Endothelial cell of umbilical vein (primary cell): ENCODE measurements at regions not wholly inside any gene's neighbourhood (a gene's known extent, or its start where the extent isn't known, plus 50 kb on each side); places are given as distances from the start of the nearest gene placed in this dataset.

Experiments used
- BruUV-seq: library from RNA; stranded (reverse); fragments of 400-500 nt; replicated peaks from 2 replicates; lab custom pipeline; 2021; lab: Mats Ljungman, UMichigan
- CTCF ChIA-PET: fragments of 300-600, 350-600 bp; sonication (Branson Sonifier 250); formaldehyde crosslinking; loops from one replicate; lab custom pipeline; 2021; ENCODE audit warnings: antibody characterized with exemption, inconsistent platforms; lab: Charles Lee
- POLR2A ChIA-PET: fragments of 300-600, 350-600 bp; sonication (Branson Sonifier 250); formaldehyde crosslinking; loops from one replicate; lab custom pipeline; 2021; ENCODE audit warnings: antibody characterized with exemption, inconsistent platforms; lab: Charles Lee
- DNase-seq: peaks from one replicate; pipeline ENCODE4 v3.0.0-alpha.2; 2011; ENCODE audit warnings: low read depth, low spot score
- FAIRE-seq: peaks from 2 replicates; lab custom pipeline; 2011; peaks lifted over from hg19 to GRCh38; lab: Jason Lieb, UNC
- H2AFZ ChIP-seq: 2 replicates; pipeline ENCODE4 v1.6.0; 2012; ENCODE audit warnings: low read depth, low read length, control low read depth, inconsistent platforms
- H3K27ac ChIP-seq: 2 replicates; pipeline ENCODE4 v1.5.1; 2011; ENCODE audit warnings: low read depth, mild to moderate bottlenecking, control low read depth, low read length, moderate library complexity; ENCODE audit not compliant: insufficient read depth
- H3K27me3 ChIP-seq, 2 experiments: 2 replicates each; pipeline versions ENCODE4 v1.6.0 to v1.6.1; 2011; ENCODE audit warnings: low read length in 2 of 2, mixed read lengths in 1 of 2; ENCODE audit not compliant: control insufficient read depth in 2 of 2, insufficient read depth in 2 of 2
- H3K36me3 ChIP-seq, 2 experiments: 2 replicates in 1 of 2; 3 replicates in 1 of 2; pipeline ENCODE4 v1.5.1; 2011; ENCODE audit warnings: low read length in 2 of 2, mild to moderate bottlenecking in 1 of 2, moderate library complexity in 1 of 2; ENCODE audit not compliant: control insufficient read depth in 2 of 2, insufficient read depth in 2 of 2; ENCODE audit errors: extremely low read depth in 1 of 2
- H3K4me1 ChIP-seq: 3 replicates; pipeline ENCODE4 v1.5.1; 2011; ENCODE audit warnings: mild to moderate bottlenecking, low read length; ENCODE audit not compliant: control insufficient read depth, insufficient read depth; ENCODE audit errors: extremely low read depth
- H3K4me2 ChIP-seq: 2 replicates; pipeline ENCODE4 v1.6.1; 2011; ENCODE audit warnings: low read length, control low read depth, mixed read lengths; ENCODE audit not compliant: insufficient read depth
- H3K4me3 ChIP-seq, 3 experiments: fragments of 200-600 bp in 1 of 3; sonication (generic), shearing (Covaris generic) in 1 of 3; replicated peaks in 1 of 3; 2 replicates each; pipeline ENCODE4 v1.5.1; 2011 to 2016; ENCODE audit warnings: control low read depth in 3 of 3, low read length in 3 of 3, mild to moderate bottlenecking in 2 of 3, inconsistent platforms in 1 of 3, low read depth in 1 of 3, moderate library complexity in 1 of 3; ENCODE audit not compliant: insufficient read depth in 1 of 3
- H3K79me2 ChIP-seq: 2 replicates; pipeline ENCODE4 v1.6.0; 2012; ENCODE audit warnings: low read length, inconsistent platforms; ENCODE audit not compliant: control insufficient read depth, insufficient read depth
- H3K9ac ChIP-seq: replicated peaks from 2 replicates; pipeline ENCODE3; 2011; ENCODE audit warnings: low read length, control low read depth; ENCODE audit not compliant: insufficient read depth; ENCODE audit errors: extremely low read depth
- H3K9me1 ChIP-seq: replicated peaks from 3 replicates; pipeline ENCODE4 v1.6.0; 2011; ENCODE audit warnings: mild to moderate bottlenecking, low read length; ENCODE audit not compliant: control insufficient read depth, insufficient read depth; ENCODE audit errors: extremely low read depth
- H3K9me3 ChIP-seq: replicated peaks from 2 replicates; pipeline ENCODE4 v1.5.1; 2012; ENCODE audit warnings: low read length, inconsistent platforms; ENCODE audit not compliant: control insufficient read depth, insufficient read depth
- H4K20me1 ChIP-seq: replicated peaks from 2 replicates; pipeline ENCODE3; 2011; ENCODE audit warnings: mild to moderate bottlenecking, low read length; ENCODE audit not compliant: control insufficient read depth, insufficient read depth; ENCODE audit errors: extremely low read depth
- CTCF ChIP-seq, 2 donors: IDR thresholded peaks; 1 replicate in 1 of 2; 2 replicates in 1 of 2; pipeline ENCODE4 v1.5.1; 2011; ENCODE audit warnings: low read length in 2 of 2, mild to moderate bottlenecking in 2 of 2, moderate library complexity in 2 of 2, control low read depth in 1 of 2, inconsistent platforms in 1 of 2, low read depth in 1 of 2; ENCODE audit not compliant: insufficient read depth in 1 of 2; ENCODE audit errors: extremely low read depth in 1 of 2
- EZH2 ChIP-seq: IDR thresholded peaks from 2 replicates; pipeline ENCODE4 v1.6.1; 2012; ENCODE audit warnings: borderline replicate concordance, low read depth, mild to moderate bottlenecking, moderate library complexity, low read length, inconsistent platforms; ENCODE audit not compliant: severe bottlenecking
- FOS ChIP-seq: IDR thresholded peaks from 2 replicates; pipeline ENCODE4 v1.6.1; 2011; ENCODE audit warnings: mild to moderate bottlenecking, low read length, moderate library complexity, borderline replicate concordance; ENCODE audit not compliant: insufficient read depth
- GATA2 ChIP-seq: IDR thresholded peaks from 2 replicates; pipeline ENCODE4 v1.7.0; 2011; ENCODE audit warnings: low read depth, mild to moderate bottlenecking, moderate library complexity, mixed read lengths, low read length; ENCODE audit not compliant: insufficient read length, insufficient read depth
- JUN ChIP-seq: IDR thresholded peaks from 2 replicates; pipeline ENCODE4 v1.6.1; 2011; ENCODE audit warnings: borderline replicate concordance, low read depth; ENCODE audit not compliant: insufficient read length, insufficient read depth
- MYC ChIP-seq: IDR thresholded peaks from one replicate; pipeline ENCODE4 v1.6.1; 2011; ENCODE audit warnings: mild to moderate bottlenecking, low read depth, low read length
- POLR2A ChIP-seq: IDR thresholded peaks from 2 replicates; pipeline ENCODE4 v1.6.1; 2012; ENCODE audit warnings: low read depth, mild to moderate bottlenecking, control low read depth, low read length
- POLR2AphosphoS5 ChIP-seq: IDR thresholded peaks from 2 replicates; pipeline ENCODE4 v1.6.1; 2012; ENCODE audit warnings: low read depth, mild to moderate bottlenecking, control low read depth, low read length, moderate library complexity; ENCODE audit not compliant: insufficient read depth
- dilution Hi-C: fragments of 300-500 bp; cut with MboI; formaldehyde crosslinking; loops from one replicate; pipeline ENCODE4 v1.15.0; 2019; ENCODE audit warnings: low sequenced_read_pairs; ENCODE audit not compliant: extremely low pct_ligation_motif_present
- intact Hi-C: fragments of 100-400 bp; cut with micrococcal nuclease; formaldehyde crosslinking; loops from one replicate; pipeline ENCODE4 v1.10.0; 2022
- TF ChIP-seq, protein P1 (sequence below): IDR thresholded peaks from 2 replicates; pipeline ENCODE4 v1.6.1; 2011; ENCODE audit not compliant: insufficient read depth, insufficient read length

GRCh38 chr4:13092702-13093101 is 391.4 kb downstream of the RAB28 start:
- FAIRE-seq (no peak), DNase-seq (no peak)
- Histone ChIP-seq H3K9me3 (no peaks in the 10 kb centered on the region), H3K4me1 (no peaks in the 10 kb centered on the region), H3K27ac (no peak overlapping the region), H3K9me1 (no peaks in the 10 kb centered on the region), H3K79me2 (no peaks in the 10 kb centered on the region), H3K36me3 (no peaks in the 10 kb centered on the region), H3K4me3 (no peak overlapping the region), H4K20me1 (no peaks in the 10 kb centered on the region), H3K9ac (no peak overlapping the region), H2AFZ (no peak overlapping the region), H3K27me3 (no peaks in the 10 kb centered on the region), H3K4me2 (no peak overlapping the region)
- intact Hi-C loops (no loop called here), dilution Hi-C loops (no loop called here)
- POLR2A ChIA-PET = no interaction called here
- CTCF ChIA-PET = no interaction called here
- BruUV-seq = no TSS peak
- TF ChIP-seq FOS = no peak
- TF ChIP-seq POLR2AphosphoS5 = no peak
- no peak for TF ChIP-seq POLR2A
- no peak for TF ChIP-seq JUN
- TF ChIP-seq MYC = no peak
- TF ChIP-seq, protein P1, sequence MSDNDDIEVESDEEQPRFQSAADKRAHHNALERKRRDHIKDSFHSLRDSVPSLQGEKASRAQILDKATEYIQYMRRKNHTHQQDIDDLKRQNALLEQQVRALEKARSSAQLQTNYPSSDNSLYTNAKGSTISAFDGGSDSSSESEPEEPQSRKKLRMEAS = no peak
- TF ChIP-seq GATA2 = no peak
- TF ChIP-seq CTCF (IDR thresholded peaks at IDR 0.05; ENCODE audit: extremely low read depth in 1 of 2, insufficient read depth in 1 of 2, low read depth in 1 of 2, low read length in 2 of 2) = no peak
- no peak for TF ChIP-seq EZH2
